AG04449 (cell line): ENCODE measurements at regions not wholly inside any gene's neighbourhood (a gene's known extent, or its start where the extent isn't known, plus 50 kb on each side); places are given as distances from the start of the nearest gene placed in this dataset.

Experiments used
- CTCF ChIA-PET: fragments of 350-600 bp; formaldehyde crosslinking; extraction: SDS; loops from one replicate; lab custom pipeline; 2021; ENCODE audit warnings: antibody characterized with exemption; lab: Yijun Ruan, JAX
- POLR2A ChIA-PET: fragments of 400-600, 350-600 bp; formaldehyde crosslinking; extraction: SDS; loops from one replicate; lab custom pipeline; 2020; ENCODE audit warnings: antibody characterized with exemption, inconsistent platforms; lab: Yijun Ruan, JAX
- DNase-seq: peaks from one replicate; pipeline ENCODE4 v3.0.0-alpha.2; 2010; ENCODE audit warnings: low read depth, low spot score
- H3K4me3 ChIP-seq: 2 replicates; pipeline ENCODE4 v1.5.1; 2011; ENCODE audit warnings: low read depth, mild to moderate bottlenecking, control low read depth, low read length
- CTCF ChIP-seq: IDR thresholded peaks from one replicate; pipeline ENCODE4 v1.5.1; 2011; ENCODE audit warnings: mild to moderate bottlenecking, moderate library complexity, low read length, control low read depth, inconsistent platforms; ENCODE audit not compliant: insufficient read depth; ENCODE audit errors: missing control alignments

DNA sequence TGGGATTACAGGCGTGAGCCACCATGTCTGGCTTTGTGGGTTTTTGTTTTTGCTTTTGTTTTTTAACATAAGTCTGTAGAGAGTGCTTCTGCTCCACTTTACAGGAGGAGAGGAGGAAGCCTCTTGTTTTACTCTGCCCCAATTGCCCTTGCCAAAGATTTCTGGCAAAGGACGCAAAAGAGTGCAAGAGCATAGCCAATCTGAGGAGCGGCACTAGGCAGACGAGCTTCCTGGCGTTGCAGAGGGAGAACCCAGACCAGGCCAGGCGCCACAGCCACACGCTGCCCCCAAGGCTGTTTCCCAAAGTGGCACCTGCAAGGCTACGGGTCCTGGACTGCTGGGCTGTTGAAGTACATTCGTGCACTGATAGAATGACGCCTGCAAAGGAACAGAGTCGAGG lies 96.2 kb downstream of the BBS10 start:
- CTCF ChIA-PET: no interaction called here

DNA sequence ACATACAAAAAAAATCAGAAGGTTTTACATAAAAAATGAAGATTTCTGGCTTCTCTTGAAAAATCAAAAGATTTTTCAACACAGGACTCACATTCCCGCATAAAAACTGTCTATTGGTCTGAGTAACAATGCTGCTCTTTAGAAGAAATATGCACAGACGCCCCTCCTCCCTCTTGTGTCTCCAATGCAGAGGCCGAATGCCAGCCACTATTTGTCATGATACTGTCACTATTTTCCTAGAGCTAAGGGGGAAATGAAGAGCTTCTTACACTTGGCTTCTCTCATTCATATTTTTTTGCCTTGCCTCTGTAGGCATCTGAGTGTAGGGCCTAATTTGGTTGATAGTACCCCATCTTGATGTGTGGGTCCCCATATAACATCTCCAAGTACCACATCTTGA lies 98.0 kb downstream of the BBS10 start:
- no peak for DNase-seq
- H3K4me3 ChIP-seq: no peak overlapping the region
- ChIA-PET CTCF (interaction anchor here (1.0 kb wide), 1 partner anchor 17 kb away, joined by 4 read pairs; no protein-coding TSS in a partner anchor), POLR2A (no interaction called here)
- no peak for TF ChIP-seq CTCF

More for the DNA sequence above, 96.2 kb downstream of the BBS10 start:
- no peak overlapping the region for H3K4me3 ChIP-seq
- DNase-seq: no peak
- POLR2A ChIA-PET: no interaction called here
- no peak for TF ChIP-seq CTCF

DNA sequence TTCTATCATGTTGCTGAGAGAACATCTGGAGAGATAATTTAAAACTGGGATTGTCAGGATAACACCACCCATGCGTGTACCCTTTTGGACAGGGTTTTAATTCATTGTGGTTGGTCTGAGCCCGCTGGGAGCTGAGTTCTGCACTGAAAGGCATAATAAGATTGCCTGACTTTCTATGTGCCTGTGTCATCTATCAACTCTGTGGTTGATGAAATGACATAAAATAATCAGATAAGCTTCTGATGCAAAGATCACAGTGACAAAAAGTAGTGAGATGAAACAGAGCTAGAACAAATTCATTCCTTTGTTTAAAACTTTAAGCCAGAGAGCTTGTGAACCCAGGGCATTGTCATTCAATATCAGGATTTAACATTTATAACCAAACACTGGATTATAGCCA lies 98.7 kb downstream of the BBS10 start:
- no peak overlapping the region for H3K4me3 ChIP-seq
- TF ChIP-seq CTCF: no peak
- DNase-seq: no peak
- POLR2A ChIA-PET: no interaction called here
- CTCF ChIA-PET: no interaction called here

GRCh38 chr12:76247992-76248391 lies 100.2 kb downstream of the BBS10 start:
- DNase-seq: no peak
- no peak for TF ChIP-seq CTCF
- H3K4me3 ChIP-seq: no peak overlapping the region
- ChIA-PET POLR2A (no interaction called here), CTCF (interaction anchor here (1.1 kb wide), 1 partner anchor 17 kb away, joined by 3 read pairs; no protein-coding TSS in a partner anchor)

GRCh38 chr12:76247026-76247646 lies 101.1 kb downstream of the BBS10 start:
- CTCF ChIA-PET: no interaction called here

DNA sequence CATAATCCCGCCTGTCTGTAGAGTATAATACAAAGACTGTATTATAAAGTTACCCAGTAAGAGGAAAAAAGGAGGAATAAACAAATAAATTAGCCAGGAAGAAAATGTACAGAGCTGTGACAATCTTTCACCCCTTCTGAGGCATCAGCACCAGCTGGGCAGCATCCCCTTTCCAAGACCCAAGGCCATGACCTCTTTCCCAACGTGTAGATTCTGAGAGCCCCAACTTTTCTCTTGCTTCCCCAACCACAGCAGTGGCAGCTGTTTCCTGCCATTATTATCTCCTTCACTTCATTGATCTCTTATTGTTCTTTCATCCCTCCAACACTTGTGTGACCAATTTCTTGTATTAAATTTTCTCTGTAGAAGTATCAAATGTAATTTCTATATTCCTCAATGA lies 101.6 kb downstream of the BBS10 start:
- H3K4me3 ChIP-seq: no peak overlapping the region
- DNase-seq: no peak
- ChIA-PET POLR2A (no interaction called here), CTCF (no interaction called here)
- no peak for TF ChIP-seq CTCF

More at GRCh38 chr12:76247026-76247646, 101.1 kb downstream of the BBS10 start:
- no peak for TF ChIP-seq CTCF
- POLR2A ChIA-PET: no interaction called here
- DNase-seq: no peak
- H3K4me3 ChIP-seq: no peak overlapping the region
